COR-L47 (cell line): ENCODE measurements at regions not wholly inside any gene's neighbourhood (a gene's known extent, or its start where the extent isn't known, plus 50 kb on each side); places are given as distances from the start of the nearest gene placed in this dataset.
"Not testable (repeated sequence)": the region's sequence is repeated elsewhere in the genome, so short reads cannot be mapped to it uniquely, and the experiment has no call there.

Experiments
- DNase-seq: peaks from one replicate; lab custom pipeline; 2025; lab: John Stamatoyannopoulos, UW

- DNase-seq, result no peak
Measured at GRCh38 chr1:10911490-10912166, 100.8 kb upstream of the TARDBP start.

GRCh38 chr1:10912441-10912840 lies 100.0 kb upstream of the TARDBP start:
- no peak for DNase-seq

- DNase-seq, result no peak
Measured at GRCh38 chr1:10914056-10914455, 98.4 kb upstream of the TARDBP start.

GRCh38 chr1:10915594-10915993 lies 96.9 kb upstream of the TARDBP start:
- no peak for DNase-seq

GRCh38 chr1:10916311-10916710 lies 96.1 kb upstream of the TARDBP start:
- no peak for DNase-seq

GRCh38 chr1:10916991-10917390 lies 95.5 kb upstream of the TARDBP start:
- no peak for DNase-seq

GRCh38 chr1:10917513-10918454 lies 94.7 kb upstream of the TARDBP start:
- no peak for DNase-seq

- DNase-seq, result no peak
Measured at GRCh38 chr1:10918531-10918930, 93.9 kb upstream of the TARDBP start.

GRCh38 chr1:10920063-10920626 lies 92.3 kb upstream of the TARDBP start:
- no peak for DNase-seq

- DNase-seq, result not testable (repeated sequence)
Measured at GRCh38 chr1:10922315-10923060, 90.0 kb upstream of the TARDBP start.

- no peak for DNase-seq
Measured at GRCh38 chr1:10924030-10924429, 88.4 kb upstream of the TARDBP start.

GRCh38 chr1:10928654-10929053 lies 83.8 kb upstream of the TARDBP start:
- DNase-seq, result no peak

GRCh38 chr1:10932088-10932487 lies 80.4 kb upstream of the TARDBP start:
- DNase-seq, result no peak

GRCh38 chr1:10934150-10934818 lies 78.2 kb upstream of the TARDBP start:
- DNase-seq, result no peak

- DNase-seq, result no peak
Measured at GRCh38 chr1:10935246-10935645, 77.2 kb upstream of the TARDBP start.

- DNase-seq, result no peak
Measured at GRCh38 chr1:10935724-10936123, 76.7 kb upstream of the TARDBP start.

- no peak for DNase-seq
Measured at GRCh38 chr1:10936998-10937901, 75.2 kb upstream of the TARDBP start.

- DNase-seq, result no peak
Measured at GRCh38 chr1:10938741-10939417, 73.6 kb upstream of the TARDBP start.

- DNase-seq, result no peak
Measured at GRCh38 chr1:10939654-10940450, 72.6 kb upstream of the TARDBP start.
